AG10803 (cell line): ENCODE measurements at regions not wholly inside any gene's neighbourhood (a gene's known extent, or its start where the extent isn't known, plus 50 kb on each side); places are given as distances from the start of the nearest gene placed in this dataset.

Experiments used
- DNase-seq: peaks from one replicate; pipeline ENCODE4 v3.0.0; 2010; ENCODE audit warnings: low read depth
- H3K4me3 ChIP-seq: 2 replicates; pipeline ENCODE4 v1.5.1; 2011; ENCODE audit warnings: mild to moderate bottlenecking, low read length, control low read depth
- CTCF ChIP-seq: conservative IDR thresholded peaks from 2 replicates; pipeline ENCODE4 v1.5.1; 2011; ENCODE audit warnings: mild to moderate bottlenecking, low read length, control low read depth, inconsistent platforms

- no peak for TF ChIP-seq CTCF
- no peak overlapping the region for H3K4me3 ChIP-seq
- DNase-seq = no peak
These were observed 84.7 kb upstream of the ADGRF1 start for GRCh38 chr6:47126647-47127391.

- no peak for DNase-seq
- TF ChIP-seq CTCF = no peak
- H3K4me3 ChIP-seq = no peak overlapping the region
These were observed 76.5 kb upstream of the ADGRF1 start for GRCh38 chr6:47118611-47119010.

GRCh38 chr6:47117314-47117713, 75.2 kb upstream of the ADGRF1 start:
- no peak for DNase-seq
- no peak for TF ChIP-seq CTCF
- H3K4me3 ChIP-seq = no peak overlapping the region

GRCh38 chr6:47116606-47117005, 74.5 kb upstream of the ADGRF1 start:
- no peak for DNase-seq
- H3K4me3 ChIP-seq = no peak overlapping the region
- no peak for TF ChIP-seq CTCF

- no peak overlapping the region for H3K4me3 ChIP-seq
- TF ChIP-seq CTCF = no peak
- DNase-seq = no peak
These were observed 74.0 kb upstream of the ADGRF1 start for GRCh38 chr6:47116086-47116485.

- no peak for DNase-seq
These were observed 72.3 kb upstream of the ADGRF1 start for GRCh38 chr6:47114460-47114859.

More at GRCh38 chr6:47114460-47114859, 72.3 kb upstream of the ADGRF1 start:
- TF ChIP-seq CTCF = no peak
- no peak overlapping the region for H3K4me3 ChIP-seq
